Naive B cell (primary cell): ENCODE measurements at regions not wholly inside any gene's neighbourhood (a gene's known extent, or its start where the extent isn't known, plus 50 kb on each side); places are given as distances from the start of the nearest gene placed in this dataset.

Experiments
- ATAC-seq, 2 donors: fragments of 150-1000 bp; cut with Tn5 transposase; 2 replicates each; pipeline ENCODE4 v1.10.0; 2021; ENCODE audit warnings: low read depth in 2 of 2, mild to moderate bottlenecking in 2 of 2, moderate library complexity in 2 of 2
- DNase-seq: peaks from one replicate; pipeline ENCODE4 v3.0.0; 2022
- H3K27ac Mint-ChIP-seq, 6 donors: one replicate each; pipeline ENCODE4 v1.8.0; 2020 to 2022; ENCODE audit warnings: mild to moderate bottlenecking in 6 of 6, mixed read lengths in 6 of 6, moderate library complexity in 5 of 6, inconsistent platforms in 2 of 6
- H3K27me3 Mint-ChIP-seq, 3 donors: one replicate each; pipeline ENCODE4 v1.8.0; 2021 to 2022; ENCODE audit warnings: mixed read lengths in 3 of 3, mild to moderate bottlenecking in 1 of 3
- H3K36me3 Mint-ChIP-seq, 2 donors: one replicate each; pipeline ENCODE4 v1.8.0; 2020 to 2022; ENCODE audit warnings: mixed read lengths in 2 of 2, inconsistent platforms in 1 of 2, mild to moderate bottlenecking in 1 of 2
- H3K4me1 Mint-ChIP-seq, 3 donors: one replicate each; pipeline ENCODE4 v1.8.0; 2020 to 2022; ENCODE audit warnings: mixed read lengths in 3 of 3, inconsistent platforms in 1 of 3, mild to moderate bottlenecking in 1 of 3, moderate library complexity in 1 of 3
- H3K4me3 Mint-ChIP-seq, 8 donors: one replicate each; pipeline ENCODE4 v1.8.0; 2020 to 2022; ENCODE audit warnings: mild to moderate bottlenecking in 8 of 8, mixed read lengths in 8 of 8, moderate library complexity in 8 of 8, inconsistent platforms in 2 of 8
- H3K9me3 Mint-ChIP-seq, 7 donors: one replicate each; pipeline ENCODE4 v1.8.0; 2020 to 2022; ENCODE audit warnings: mixed read lengths in 7 of 7, mild to moderate bottlenecking in 5 of 7, inconsistent platforms in 2 of 7, moderate library complexity in 1 of 7

DNA sequence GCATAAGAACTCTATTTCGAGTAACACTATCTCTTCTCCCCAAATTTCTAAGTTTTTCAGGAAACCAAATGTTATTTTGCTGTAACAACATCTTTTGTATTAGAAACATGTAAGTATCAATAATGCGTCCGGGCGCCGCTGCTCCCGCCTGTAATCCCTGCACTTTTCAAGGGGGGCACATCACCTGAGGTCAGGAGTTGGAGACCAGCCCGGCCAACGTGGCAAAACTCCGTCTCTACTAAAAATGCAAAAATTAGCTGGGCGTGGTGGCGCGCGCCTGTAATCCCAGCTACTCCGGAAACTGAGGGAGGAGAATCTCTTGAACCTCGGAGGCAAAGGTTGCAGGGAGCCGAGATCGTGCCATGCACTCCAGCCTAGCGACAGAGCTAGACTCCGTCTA lies 881.1 kb upstream of the NUDT12 start:
- Mint-ChIP-seq H3K27me3 (no peaks in the 10 kb centered on the region), H3K27ac (no peak overlapping the region), H3K9me3 (peaks cover 0 to 5% (median 0%) of the 10 kb centered on the region in 7 donors), H3K4me3 (no peak overlapping the region), H3K4me1 (no peaks in the 10 kb centered on the region), H3K36me3 (no peaks in the 10 kb centered on the region)
- DNase-seq, result no peak
- no peak for ATAC-seq

DNA sequence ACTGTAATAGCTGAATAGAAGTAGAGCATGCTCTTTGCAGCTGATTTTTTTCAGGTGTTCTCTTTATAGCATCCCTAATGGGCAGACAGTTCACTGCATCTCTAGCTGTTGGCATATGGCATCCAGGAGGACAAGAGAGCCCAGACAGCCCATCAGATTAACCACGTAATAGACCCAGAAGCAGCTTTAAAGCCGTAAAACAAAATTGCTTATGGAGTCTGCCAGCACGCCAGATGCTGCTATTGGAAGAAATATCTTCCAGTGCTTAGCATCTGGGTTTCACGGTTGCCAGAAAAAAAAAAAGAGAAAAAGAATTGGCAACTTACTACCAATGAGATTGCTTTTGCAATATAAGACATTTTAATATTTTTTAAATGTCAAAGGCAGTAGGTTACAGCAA lies 869.4 kb upstream of the NUDT12 start:
- H3K4me3 Mint-ChIP-seq, result no peak overlapping the region
- H3K27me3 Mint-ChIP-seq, result no peaks in the 10 kb centered on the region
- no peaks in the 10 kb centered on the region for H3K9me3 Mint-ChIP-seq
- H3K36me3 Mint-ChIP-seq, result no peaks in the 10 kb centered on the region
- H3K4me1 Mint-ChIP-seq, result no peaks in the 10 kb centered on the region
- no peak for ATAC-seq
- no peak for DNase-seq
- H3K27ac Mint-ChIP-seq, result no peak overlapping the region

DNA sequence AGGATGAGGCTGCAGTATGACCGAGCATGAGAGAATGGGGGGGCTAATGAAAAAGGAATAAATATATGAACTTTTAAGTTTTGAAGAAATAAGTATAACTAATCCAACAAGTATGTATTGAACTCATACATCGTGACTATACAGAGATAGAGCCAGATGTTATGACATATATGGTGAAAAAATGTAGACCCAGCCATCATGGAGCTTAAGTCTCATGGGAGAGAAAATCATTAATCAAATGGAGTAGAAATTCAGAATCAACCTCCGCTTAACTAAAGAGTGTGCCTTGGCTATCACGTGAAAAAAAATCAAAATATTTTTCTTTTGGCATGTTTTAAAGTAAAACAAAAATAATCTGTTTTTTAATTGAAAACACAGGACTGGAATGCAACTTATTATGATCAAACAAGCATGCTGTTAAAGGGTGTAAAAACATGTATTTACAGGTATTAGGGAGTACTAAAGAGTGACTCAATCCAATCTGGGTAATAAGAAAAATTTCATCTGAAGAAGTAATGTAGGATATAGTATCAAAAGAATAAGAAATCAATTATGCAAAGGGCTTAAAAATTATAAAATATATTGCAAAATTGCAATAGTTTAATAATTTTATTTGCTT lies 868.5 kb upstream of the NUDT12 start:
- Mint-ChIP-seq H3K4me3 (no peak overlapping the region), H3K27ac (no peak overlapping the region), H3K4me1 (no peaks in the 10 kb centered on the region), H3K36me3 (no peaks in the 10 kb centered on the region), H3K9me3 (no peaks in the 10 kb centered on the region), H3K27me3 (no peaks in the 10 kb centered on the region)
- DNase-seq, result no peak
- ATAC-seq, result no peak

DNA sequence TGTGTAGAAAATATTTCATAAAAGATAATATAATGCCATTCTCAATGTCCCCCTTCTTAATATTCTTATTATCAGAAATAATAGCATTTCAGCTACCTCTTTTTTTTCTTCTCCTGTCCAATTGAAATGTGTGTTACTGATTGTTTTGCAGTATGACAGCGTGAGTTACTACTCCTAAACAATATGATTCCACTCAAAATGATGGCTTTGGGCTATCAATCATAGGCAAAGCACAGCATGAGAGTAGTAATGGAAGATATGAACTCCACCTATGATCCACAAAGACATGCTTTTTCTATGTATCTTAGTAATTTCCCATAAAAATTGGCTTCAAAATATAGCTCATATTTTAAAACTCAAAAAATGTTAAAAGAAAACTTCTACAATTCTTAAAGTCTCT lies 867.3 kb upstream of the NUDT12 start:
- Mint-ChIP-seq H3K4me3 (no peak overlapping the region), H3K4me1 (no peaks in the 10 kb centered on the region), H3K27me3 (no peaks in the 10 kb centered on the region), H3K9me3 (no peaks in the 10 kb centered on the region), H3K27ac (no peak overlapping the region), H3K36me3 (no peaks in the 10 kb centered on the region)
- no peak for DNase-seq
- ATAC-seq, result no peak

DNA sequence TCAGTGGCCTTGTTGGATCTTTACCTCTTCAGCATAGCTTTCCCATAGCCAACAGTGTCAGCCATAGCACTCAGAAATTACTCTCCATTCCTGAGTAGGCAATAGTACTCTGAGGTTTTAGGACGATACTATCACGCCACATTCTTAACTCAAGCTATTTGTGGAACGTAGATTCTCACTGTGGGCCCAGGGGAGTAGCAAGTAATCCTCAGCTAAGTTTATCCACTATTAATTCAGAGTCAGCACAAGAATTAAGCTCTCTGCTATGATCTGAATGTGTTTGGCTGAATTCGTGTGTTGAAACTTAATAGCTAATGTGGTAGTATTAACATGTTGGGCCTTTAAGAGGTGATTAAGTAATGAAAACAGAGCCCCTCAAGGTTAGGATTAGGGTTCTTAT lies 858.8 kb upstream of the NUDT12 start:
- Mint-ChIP-seq H3K4me3 (no peak overlapping the region), H3K4me1 (no peaks in the 10 kb centered on the region), H3K9me3 (no peaks in the 10 kb centered on the region), H3K36me3 (no peaks in the 10 kb centered on the region), H3K27ac (no peak overlapping the region), H3K27me3 (no peaks in the 10 kb centered on the region)
- ATAC-seq, result no peak
- DNase-seq, result no peak

DNA sequence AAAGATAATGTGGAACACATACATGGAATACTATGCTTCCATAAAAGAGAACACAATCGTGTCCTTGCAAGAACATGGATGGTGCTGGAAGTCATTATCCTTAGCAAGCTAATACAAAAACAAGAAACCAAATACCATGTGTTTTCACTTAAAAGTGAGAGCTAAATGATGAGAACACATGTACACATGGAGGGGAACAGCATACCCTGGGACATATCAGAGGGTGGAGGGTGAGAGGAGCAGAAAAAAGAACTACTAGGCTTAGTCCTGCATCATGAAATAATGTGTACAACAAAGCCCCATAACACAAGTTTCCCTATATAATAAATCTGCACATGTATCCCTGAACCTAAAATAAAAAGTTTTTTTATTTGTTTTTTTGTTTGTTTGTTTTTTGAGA lies 855.5 kb upstream of the NUDT12 start:
- H3K36me3 Mint-ChIP-seq, result no peaks in the 10 kb centered on the region
- no peaks in the 10 kb centered on the region for H3K27me3 Mint-ChIP-seq
- no peaks in the 10 kb centered on the region for H3K4me1 Mint-ChIP-seq
- DNase-seq (no peak), ATAC-seq (no peak)
- H3K4me3 Mint-ChIP-seq, result no peak overlapping the region
- H3K27ac Mint-ChIP-seq, result no peak overlapping the region
- H3K9me3 Mint-ChIP-seq, result peaks cover 0 to 5% (median 0%) of the 10 kb centered on the region in 7 donors

DNA sequence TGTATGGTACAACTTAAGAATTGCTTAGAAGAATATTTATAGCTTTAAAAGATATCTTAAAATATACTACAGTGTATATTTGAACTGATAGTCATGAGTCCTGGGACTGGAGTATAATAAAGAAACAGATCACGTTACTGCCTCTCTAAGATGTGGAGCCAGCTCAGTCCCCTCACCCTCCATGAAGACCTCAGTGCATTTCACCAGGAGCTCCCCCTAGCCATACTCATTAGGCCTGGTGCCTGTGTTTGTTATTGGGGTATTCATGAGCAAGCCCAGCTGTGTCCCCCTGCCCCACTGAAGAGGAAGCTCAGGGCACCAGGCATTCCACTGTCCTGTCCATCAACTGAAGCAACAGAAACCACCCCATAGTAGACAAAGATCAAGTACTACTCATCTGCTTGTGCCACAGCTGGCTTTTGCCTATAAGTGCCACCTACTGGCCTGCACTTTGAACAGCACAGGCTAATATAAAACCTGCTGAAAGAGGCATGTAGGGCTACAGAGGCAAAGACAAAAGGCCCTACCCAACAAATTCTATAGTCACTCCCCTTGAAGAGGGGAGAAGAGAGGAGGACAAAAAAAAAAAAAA lies 850.2 kb upstream of the NUDT12 start:
- Mint-ChIP-seq H3K4me3 (no peak overlapping the region), H3K27ac (no peak overlapping the region), H3K9me3 (peaks cover 0 to 5% (median 0%) of the 10 kb centered on the region in 7 donors), H3K4me1 (no peaks in the 10 kb centered on the region), H3K27me3 (no peaks in the 10 kb centered on the region), H3K36me3 (no peaks in the 10 kb centered on the region)
- ATAC-seq, result no peak
- DNase-seq, result no peak

DNA sequence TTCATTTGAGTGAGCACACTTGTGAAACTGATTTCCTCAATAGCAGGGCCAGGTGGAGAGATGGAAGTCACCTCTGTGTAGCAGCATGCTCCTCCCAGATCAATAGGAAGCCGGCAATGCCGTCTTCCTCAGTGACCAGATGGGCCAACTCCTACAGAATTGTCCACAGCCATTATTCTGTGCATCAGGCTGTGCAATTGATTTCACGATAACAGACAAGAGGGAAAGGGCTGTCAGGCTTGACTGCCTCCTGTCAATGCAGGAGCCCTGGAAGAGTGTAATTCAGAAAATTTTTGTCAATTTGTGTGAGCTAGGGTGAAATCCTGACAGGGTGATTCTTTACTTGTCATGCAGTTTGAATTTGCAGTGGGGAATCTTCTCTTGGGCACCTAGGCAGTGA lies 838.4 kb upstream of the NUDT12 start:
- H3K4me1 Mint-ChIP-seq, result no peaks in the 10 kb centered on the region
- H3K27ac Mint-ChIP-seq, result no peak overlapping the region
- DNase-seq (no peak), ATAC-seq (no peak)
- peaks cover 0 to 16% (median 7%) of the 10 kb centered on the region in 7 donors for H3K9me3 Mint-ChIP-seq
- no peak overlapping the region for H3K4me3 Mint-ChIP-seq
- H3K27me3 Mint-ChIP-seq, result no peaks in the 10 kb centered on the region
- no peaks in the 10 kb centered on the region for H3K36me3 Mint-ChIP-seq

DNA sequence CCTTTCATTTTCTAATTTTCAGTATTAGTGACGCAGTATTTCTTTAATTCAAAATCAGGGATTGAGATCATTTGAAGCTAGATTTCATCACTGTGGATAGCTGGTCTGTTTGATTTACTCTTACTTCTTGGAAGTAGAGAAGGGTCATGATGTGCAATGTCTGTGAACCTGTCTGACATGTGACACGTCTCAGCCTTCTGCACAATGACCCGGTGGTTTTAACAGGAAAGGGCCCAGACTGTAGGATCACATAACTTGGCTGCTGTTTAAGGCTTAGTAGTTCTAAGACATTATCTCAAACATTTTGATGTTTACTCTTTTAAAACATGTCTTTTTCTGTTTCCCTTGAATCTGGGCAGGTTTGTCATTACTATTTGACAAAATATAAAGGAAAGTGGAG lies 823.3 kb upstream of the NUDT12 start:
- DNase-seq (no peak), ATAC-seq (no peak)
- Mint-ChIP-seq H3K27ac (no peak overlapping the region), H3K4me3 (no peak overlapping the region), H3K27me3 (no peaks in the 10 kb centered on the region), H3K36me3 (no peaks in the 10 kb centered on the region), H3K9me3 (peaks cover 0 to 16% (median 4%) of the 10 kb centered on the region in 7 donors), H3K4me1 (no peaks in the 10 kb centered on the region)

DNA sequence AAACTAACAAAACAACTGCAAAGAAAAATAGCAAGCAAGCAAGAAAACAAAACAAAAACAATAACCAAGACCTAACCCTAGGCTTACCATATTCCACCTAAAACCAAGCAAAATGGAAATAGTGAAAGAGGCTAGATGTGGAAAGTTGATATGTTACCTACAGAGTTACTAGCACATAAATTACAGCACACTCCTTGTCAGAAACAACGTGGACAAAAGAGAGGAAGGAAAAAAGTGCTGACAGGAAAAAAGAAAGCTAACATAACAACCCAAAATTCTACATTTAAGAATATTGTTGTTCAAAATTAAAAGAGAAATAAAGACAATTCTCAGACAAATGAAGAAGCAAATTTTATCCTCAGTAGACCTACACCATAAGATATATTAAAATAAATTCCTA lies 812.8 kb upstream of the NUDT12 start:
- H3K36me3 Mint-ChIP-seq, result no peaks in the 10 kb centered on the region
- no peak for ATAC-seq

DNA sequence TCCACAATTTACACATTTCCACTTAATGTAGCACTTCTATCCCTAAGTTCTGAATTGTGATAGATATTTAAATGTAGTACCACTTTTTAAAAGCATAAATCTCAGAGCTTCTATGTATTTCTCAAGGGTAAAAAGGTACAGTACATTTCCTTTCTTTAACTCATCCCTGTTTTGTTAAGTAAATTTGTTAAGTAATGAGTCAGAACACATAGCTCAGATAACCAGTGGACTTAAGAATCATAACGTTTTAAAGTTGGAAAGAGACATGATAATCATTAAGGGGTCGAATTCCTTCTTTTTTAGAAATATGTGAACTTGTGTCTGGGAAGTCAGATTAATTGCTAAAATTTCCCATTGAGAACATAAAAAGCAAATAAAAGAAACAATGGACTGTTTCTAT lies 810.2 kb upstream of the NUDT12 start:
- no peaks in the 10 kb centered on the region for H3K27me3 Mint-ChIP-seq
- no peak for DNase-seq
- H3K27ac Mint-ChIP-seq, result no peak overlapping the region
- peaks cover 0 to 9% (median 0%) of the 10 kb centered on the region in 7 donors for H3K9me3 Mint-ChIP-seq
- no peak overlapping the region for H3K4me3 Mint-ChIP-seq
- H3K36me3 Mint-ChIP-seq, result no peaks in the 10 kb centered on the region
- no peak for ATAC-seq
- H3K4me1 Mint-ChIP-seq, result no peaks in the 10 kb centered on the region

More for the DNA sequence above, 812.8 kb upstream of the NUDT12 start:
- Mint-ChIP-seq H3K4me3 (no peak overlapping the region), H3K27ac (no peak overlapping the region), H3K27me3 (no peaks in the 10 kb centered on the region), H3K9me3 (peaks cover 0 to 5% (median 0%) of the 10 kb centered on the region in 7 donors), H3K4me1 (no peaks in the 10 kb centered on the region)
- no peak for DNase-seq

DNA sequence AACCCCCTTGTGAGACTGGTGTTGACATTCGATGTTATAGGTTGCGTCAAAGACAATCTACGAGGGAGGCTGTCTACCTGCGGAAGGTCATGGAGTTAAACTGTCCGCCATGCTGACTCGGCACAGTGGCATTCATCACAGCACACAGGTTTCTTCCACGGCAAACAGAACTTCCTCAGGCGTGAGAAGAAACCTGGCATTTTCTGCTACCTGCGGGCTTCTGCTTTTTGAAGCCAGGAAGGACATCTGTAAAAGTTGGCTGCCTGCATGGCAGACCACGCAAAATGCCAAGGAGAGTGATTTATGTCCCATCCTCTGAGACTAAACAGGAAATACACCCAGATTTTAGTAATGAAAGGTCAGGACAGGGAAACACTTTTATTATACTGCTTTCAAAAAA lies 809.8 kb upstream of the NUDT12 start:
- ATAC-seq (no peak), DNase-seq (no peak)
- Mint-ChIP-seq H3K27me3 (no peaks in the 10 kb centered on the region), H3K4me1 (no peaks in the 10 kb centered on the region), H3K36me3 (no peaks in the 10 kb centered on the region), H3K27ac (no peak overlapping the region), H3K4me3 (no peak overlapping the region), H3K9me3 (peaks cover 0 to 9% (median 0%) of the 10 kb centered on the region in 7 donors)

DNA sequence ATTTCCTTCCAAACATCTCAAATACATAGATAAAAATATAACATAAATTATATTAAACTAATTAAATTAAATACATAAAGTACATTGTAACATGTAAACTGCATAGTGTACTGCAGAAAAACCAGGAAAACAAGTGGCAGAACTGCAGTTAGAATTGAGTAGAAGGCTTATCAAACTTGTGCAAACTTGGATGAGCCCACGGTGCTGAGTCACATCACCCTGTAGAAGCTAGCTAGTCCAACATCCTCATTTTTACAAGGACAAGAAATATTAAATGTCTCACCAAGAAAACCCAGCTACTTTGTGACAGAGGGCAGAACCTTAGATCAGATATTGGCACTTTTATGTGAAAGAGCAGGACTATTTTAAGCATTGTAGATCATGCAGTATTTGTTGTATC lies 807.9 kb upstream of the NUDT12 start:
- H3K4me3 Mint-ChIP-seq, result no peak overlapping the region
- no peak overlapping the region for H3K27ac Mint-ChIP-seq
- peaks cover 0 to 9% (median 0%) of the 10 kb centered on the region in 7 donors for H3K9me3 Mint-ChIP-seq
- H3K27me3 Mint-ChIP-seq, result no peaks in the 10 kb centered on the region
- ATAC-seq (no peak), DNase-seq (no peak)
- H3K36me3 Mint-ChIP-seq, result no peaks in the 10 kb centered on the region
- no peaks in the 10 kb centered on the region for H3K4me1 Mint-ChIP-seq

DNA sequence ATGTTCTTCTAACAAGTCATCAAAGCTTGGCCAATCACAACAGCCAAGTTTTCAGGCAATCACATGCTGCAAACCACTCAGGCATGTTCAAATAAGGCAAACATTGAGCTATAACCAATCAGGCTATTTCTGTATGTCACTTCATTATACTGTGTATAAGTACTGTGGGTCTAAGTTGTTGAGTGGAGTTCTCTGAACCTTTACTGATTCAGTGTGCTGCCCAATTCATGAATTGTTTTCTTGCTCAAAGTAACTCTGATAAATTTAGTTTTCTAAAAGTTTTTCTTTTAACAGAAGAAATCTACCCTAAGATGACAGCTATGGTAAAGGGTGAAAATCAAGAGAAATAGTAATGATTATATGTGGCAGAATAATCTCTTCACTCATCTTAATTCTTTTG lies 805.4 kb upstream of the NUDT12 start:
- Mint-ChIP-seq H3K4me3 (no peak overlapping the region), H3K9me3 (peaks cover 0 to 11% (median 0%) of the 10 kb centered on the region in 7 donors), H3K4me1 (no peaks in the 10 kb centered on the region), H3K36me3 (no peaks in the 10 kb centered on the region), H3K27ac (no peak overlapping the region), H3K27me3 (no peaks in the 10 kb centered on the region)
- ATAC-seq, result no peak
- no peak for DNase-seq

DNA sequence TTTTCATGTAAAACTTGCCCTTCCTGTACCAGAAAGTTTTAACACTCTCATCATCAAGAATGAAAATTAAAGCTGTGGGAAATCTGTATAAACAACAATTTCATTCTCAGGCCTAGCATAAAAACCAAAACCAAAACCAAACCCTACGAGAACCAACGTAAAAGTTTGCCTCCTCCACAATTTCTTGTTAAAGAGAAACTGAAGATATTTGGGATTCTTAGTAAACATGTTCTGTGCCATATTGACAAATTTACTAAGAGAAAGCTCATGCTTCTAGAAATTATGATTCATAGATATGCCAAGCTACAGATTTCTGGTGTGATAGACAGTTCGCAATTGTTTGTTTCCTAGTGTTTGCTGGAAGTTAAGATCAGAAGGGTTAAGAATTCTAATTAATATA lies 801.0 kb upstream of the NUDT12 start:
- no peak for ATAC-seq
- no peaks in the 10 kb centered on the region for H3K4me1 Mint-ChIP-seq
- H3K27ac Mint-ChIP-seq, result no peak overlapping the region
- H3K4me3 Mint-ChIP-seq, result no peak overlapping the region
- H3K36me3 Mint-ChIP-seq, result no peaks in the 10 kb centered on the region
- no peaks in the 10 kb centered on the region for H3K27me3 Mint-ChIP-seq
- no peak for DNase-seq
- H3K9me3 Mint-ChIP-seq, result peaks cover 0 to 7% (median 0%) of the 10 kb centered on the region in 7 donors
